ENCODE measurements at regions not wholly inside any gene's neighbourhood (a gene's known extent, or its start where the extent isn't known, plus 50 kb on each side); places are given as distances from the start of the nearest gene placed in this dataset.

GRCh38 chr18:2425426-2426317 is 145.6 kb downstream of the METTL4 start:
- DNase-seq (ENCODE audit: extremely low read depth, low read depth), result no peak
- TF ChIP-seq, protein P1, sequence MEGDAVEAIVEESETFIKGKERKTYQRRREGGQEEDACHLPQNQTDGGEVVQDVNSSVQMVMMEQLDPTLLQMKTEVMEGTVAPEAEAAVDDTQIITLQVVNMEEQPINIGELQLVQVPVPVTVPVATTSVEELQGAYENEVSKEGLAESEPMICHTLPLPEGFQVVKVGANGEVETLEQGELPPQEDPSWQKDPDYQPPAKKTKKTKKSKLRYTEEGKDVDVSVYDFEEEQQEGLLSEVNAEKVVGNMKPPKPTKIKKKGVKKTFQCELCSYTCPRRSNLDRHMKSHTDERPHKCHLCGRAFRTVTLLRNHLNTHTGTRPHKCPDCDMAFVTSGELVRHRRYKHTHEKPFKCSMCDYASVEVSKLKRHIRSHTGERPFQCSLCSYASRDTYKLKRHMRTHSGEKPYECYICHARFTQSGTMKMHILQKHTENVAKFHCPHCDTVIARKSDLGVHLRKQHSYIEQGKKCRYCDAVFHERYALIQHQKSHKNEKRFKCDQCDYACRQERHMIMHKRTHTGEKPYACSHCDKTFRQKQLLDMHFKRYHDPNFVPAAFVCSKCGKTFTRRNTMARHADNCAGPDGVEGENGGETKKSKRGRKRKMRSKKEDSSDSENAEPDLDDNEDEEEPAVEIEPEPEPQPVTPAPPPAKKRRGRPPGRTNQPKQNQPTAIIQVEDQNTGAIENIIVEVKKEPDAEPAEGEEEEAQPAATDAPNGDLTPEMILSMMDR (IDR thresholded peaks at IDR 0.05; ENCODE audit: low read depth, low read length), result no peak

- TF ChIP-seq, protein P1 (IDR thresholded peaks at IDR 0.05; ENCODE audit: low read depth, low read length), result no peak
These were observed 141.1 kb downstream of the METTL4 start for GRCh38 chr18:2430191-2430590.

GRCh38 chr18:2431806-2432205 is 139.5 kb downstream of the METTL4 start:
- no peak for DNase-seq (ENCODE audit: extremely low read depth, low read depth)
- TF ChIP-seq, protein P1 (IDR thresholded peaks at IDR 0.05; ENCODE audit: low read depth, low read length), result no peak

More at GRCh38 chr18:2430191-2430590, 141.1 kb downstream of the METTL4 start:
- no peak for DNase-seq (ENCODE audit: extremely low read depth, low read depth)

DNA sequence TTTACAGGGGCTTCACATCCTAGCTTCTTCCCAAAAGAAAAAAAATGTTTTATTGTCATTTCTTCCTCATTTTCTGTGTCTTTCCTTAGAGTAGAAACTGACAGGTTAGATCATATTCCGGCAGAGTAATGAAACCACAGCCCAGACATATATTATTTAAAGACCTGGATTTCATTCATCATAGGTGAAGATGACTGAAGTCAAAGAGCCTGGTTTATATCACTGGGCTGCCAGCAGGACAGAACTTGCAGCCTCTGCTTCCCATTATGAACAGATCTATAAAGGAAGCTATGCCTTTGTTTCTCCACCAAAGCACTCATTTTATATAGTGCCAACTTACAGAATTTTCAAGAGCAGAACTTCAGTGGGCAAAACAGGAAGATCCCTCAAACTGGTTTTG is 137.9 kb downstream of the METTL4 start:
- TF ChIP-seq, protein P1 (IDR thresholded peaks at IDR 0.05; ENCODE audit: low read depth, low read length), result no peak
- no peak for DNase-seq (ENCODE audit: extremely low read depth, low read depth)

DNA sequence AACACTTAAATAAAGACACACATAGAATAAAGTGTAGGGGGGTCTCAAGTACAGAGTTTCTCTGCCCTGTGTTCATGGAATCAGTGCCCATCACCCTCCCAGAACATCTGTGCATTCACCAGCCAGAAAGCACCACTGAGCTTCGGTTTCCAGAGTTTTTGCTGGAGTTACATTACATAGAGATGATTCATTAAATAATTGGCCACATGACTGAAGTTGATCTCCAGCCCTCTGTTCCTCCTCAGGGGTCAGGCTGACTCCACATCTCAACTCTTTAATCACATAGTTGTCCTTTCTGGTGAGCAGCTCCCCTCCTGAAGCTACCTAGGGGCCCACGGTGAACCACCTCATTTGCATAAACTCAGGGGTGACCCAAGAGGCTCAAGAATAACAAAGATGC is 129.8 kb downstream of the METTL4 start:
- no peak for DNase-seq (ENCODE audit: extremely low read depth, low read depth)
- TF ChIP-seq, protein P1 (IDR thresholded peaks at IDR 0.05; ENCODE audit: low read depth, low read length), result no peak

DNA sequence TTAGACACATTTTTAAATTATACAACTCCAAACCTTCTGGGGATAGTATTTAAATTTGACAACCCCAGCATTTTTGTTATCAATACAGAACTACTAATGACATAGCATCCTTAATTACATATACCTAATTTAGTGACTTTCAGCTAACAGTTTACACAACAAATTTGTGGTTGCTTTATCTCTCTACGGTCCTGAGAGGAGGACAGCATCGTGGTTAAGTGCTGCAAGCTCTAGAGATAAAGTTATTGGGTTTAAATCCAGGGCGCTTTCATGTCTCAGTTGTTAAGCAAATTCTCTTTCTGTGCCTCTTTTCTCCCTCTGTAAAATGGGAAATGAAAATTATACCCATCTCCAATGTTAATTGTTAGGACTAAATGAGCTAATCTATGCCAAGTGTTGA is 129.3 kb downstream of the METTL4 start:
- no peak for DNase-seq (ENCODE audit: extremely low read depth, low read depth)
- TF ChIP-seq, protein P1 (IDR thresholded peaks at IDR 0.05; ENCODE audit: low read depth, low read length), result no peak

GRCh38 chr18:2442726-2443275 is 128.5 kb downstream of the METTL4 start:
- no peak for DNase-seq (ENCODE audit: extremely low read depth, low read depth)
- TF ChIP-seq, protein P1 (IDR thresholded peaks at IDR 0.05; ENCODE audit: low read depth, low read length), result no peak

All from AG09319 (cell line).